T-helper 2 cell treated with Interferon-gamma antibody and Interleukin-4, amounts not matched to agents 100 ng/mL and 5 ng/mL, for 36 hours (primary cell): ENCODE measurements at regions not wholly inside any gene's neighbourhood (a gene's known extent, or its start where the extent isn't known, plus 50 kb on each side); places are given as distances from the start of the nearest gene placed in this dataset.

Experiments used
- intact Hi-C: fragments of 100-400 bp; cut with micrococcal nuclease; formaldehyde crosslinking; loops from one replicate; pipeline ENCODE4 v1.15.1; 2023

GRCh38 chr17:70230850-70231640 lies 61.7 kb downstream of the KCNJ2 start:
- intact Hi-C loops = no loop called here

GRCh38 chr17:70232466-70232865 lies 63.1 kb downstream of the KCNJ2 start:
- intact Hi-C loops = no loop called here

- intact Hi-C loops = no loop called here
Observed at GRCh38 chr17:70235252-70235651, 65.9 kb downstream of the KCNJ2 start.

GRCh38 chr17:70238228-70238627 lies 68.9 kb downstream of the KCNJ2 start:
- intact Hi-C loops = no loop called here

- intact Hi-C loops = no loop called here
Observed at GRCh38 chr17:70238646-70239045, 69.3 kb downstream of the KCNJ2 start.

- intact Hi-C loops = no loop called here
Observed at GRCh38 chr17:70239391-70239826, 70.1 kb downstream of the KCNJ2 start.

GRCh38 chr17:70241071-70241470 lies 71.7 kb downstream of the KCNJ2 start:
- intact Hi-C loops = no loop called here

GRCh38 chr17:70242781-70243437 lies 73.6 kb downstream of the KCNJ2 start:
- intact Hi-C loops = no loop called here

GRCh38 chr17:70251706-70252105 lies 82.4 kb downstream of the KCNJ2 start:
- intact Hi-C loops = no loop called here

- intact Hi-C loops = no loop called here
Observed at GRCh38 chr17:70254735-70255460, 85.6 kb downstream of the KCNJ2 start.

- intact Hi-C loops = no loop called here
Observed at GRCh38 chr17:70256751-70257150, 87.4 kb downstream of the KCNJ2 start.

GRCh38 chr17:70258465-70258864 lies 89.1 kb downstream of the KCNJ2 start:
- intact Hi-C loops = no loop called here

GRCh38 chr17:70259400-70259799 lies 90.1 kb downstream of the KCNJ2 start:
- intact Hi-C loops = no loop called here

- intact Hi-C loops = no loop called here
Observed at GRCh38 chr17:70261170-70261569, 91.8 kb downstream of the KCNJ2 start.

- intact Hi-C loops = no loop called here
Observed at GRCh38 chr17:70265471-70265870, 96.1 kb downstream of the KCNJ2 start.

GRCh38 chr17:70266394-70266793 lies 97.1 kb downstream of the KCNJ2 start:
- intact Hi-C loops = no loop called here

- intact Hi-C loops = no loop called here
Observed at GRCh38 chr17:70268383-70268782, 99.1 kb downstream of the KCNJ2 start.

- intact Hi-C loops = no loop called here
Observed at GRCh38 chr17:70270554-70270953, 101.2 kb downstream of the KCNJ2 start.

- intact Hi-C loops = no loop called here
Observed at GRCh38 chr17:70271200-70271599, 101.9 kb downstream of the KCNJ2 start.

GRCh38 chr17:70271672-70272071 lies 102.3 kb downstream of the KCNJ2 start:
- intact Hi-C loops = no loop called here

- intact Hi-C loops = no loop called here
Observed at GRCh38 chr17:70274255-70274654, 104.9 kb downstream of the KCNJ2 start.

GRCh38 chr17:70276906-70277305 lies 107.6 kb downstream of the KCNJ2 start:
- intact Hi-C loops = no loop called here
